Activated CD8-positive, alpha-beta memory T cell treated with anti-CD3 and anti-CD28 coated beads for 48 hours (primary cell): ENCODE measurements at regions not wholly inside any gene's neighbourhood (a gene's known extent, or its start where the extent isn't known, plus 50 kb on each side); places are given as distances from the start of the nearest gene placed in this dataset.

Source experiments
- DNase-seq, 3 experiments: peaks; one replicate each; pipeline ENCODE4 v3.0.0-alpha.2; 2020; ENCODE audit warnings: low read depth in 2 of 3, low spot score in 2 of 3

- no peak for DNase-seq
Observed at GRCh38 chr12:75908961-75909605, 122.5 kb downstream of the PHLDA1 start.

- no peak for DNase-seq
Observed at GRCh38 chr12:75905922-75906321, 125.7 kb downstream of the PHLDA1 start.

- no peak for DNase-seq
Observed at GRCh38 chr12:75900781-75901254, 130.8 kb downstream of the PHLDA1 start.

GRCh38 chr12:75900226-75900625 is 131.3 kb downstream of the PHLDA1 start:
- no peak for DNase-seq

GRCh38 chr12:75894965-75895754 is 136.4 kb downstream of the PHLDA1 start:
- no peak for DNase-seq

GRCh38 chr12:75893765-75894164 is 137.8 kb downstream of the PHLDA1 start:
- no peak for DNase-seq

GRCh38 chr12:75892731-75893408 is 138.7 kb downstream of the PHLDA1 start:
- no peak for DNase-seq

- DNase-seq: no peak
Observed at GRCh38 chr12:75891072-75891471, 140.5 kb downstream of the PHLDA1 start.

GRCh38 chr12:75890660-75891059 is 140.9 kb downstream of the PHLDA1 start:
- no peak for DNase-seq

GRCh38 chr12:75890141-75890540 is 141.4 kb downstream of the PHLDA1 start:
- no peak for DNase-seq

- no peak for DNase-seq
Observed at GRCh38 chr12:75888874-75889613, 142.5 kb downstream of the PHLDA1 start.

- DNase-seq: no peak
Observed at GRCh38 chr12:75888399-75888798, 143.2 kb downstream of the PHLDA1 start.

- no peak for DNase-seq
Observed at GRCh38 chr12:75887979-75888378, 143.6 kb downstream of the PHLDA1 start.

- no peak for DNase-seq
Observed at GRCh38 chr12:75884465-75884985, 147.1 kb downstream of the PHLDA1 start.

- no peak for DNase-seq
Observed at GRCh38 chr12:75883241-75883640, 148.3 kb downstream of the PHLDA1 start.

GRCh38 chr12:75882421-75882820 is 149.2 kb downstream of the PHLDA1 start:
- DNase-seq: no peak

- DNase-seq: no peak
Observed at GRCh38 chr12:75881920-75882319, 149.7 kb downstream of the PHLDA1 start.

- no peak for DNase-seq
Observed at GRCh38 chr12:75877763-75878621, 153.6 kb downstream of the PHLDA1 start.

- DNase-seq: no peak
Observed at GRCh38 chr12:75876832-75877762, 154.5 kb downstream of the PHLDA1 start.
